GM12873 (cell line): ENCODE measurements at regions not wholly inside any gene's neighbourhood (a gene's known extent, or its start where the extent isn't known, plus 50 kb on each side); places are given as distances from the start of the nearest gene placed in this dataset.

ENCODE experiments used
- TF ChIP-seq, protein P1 (sequence below): IDR thresholded peaks from 2 replicates; pipeline ENCODE4 v1.5.1; 2012; ENCODE audit warnings: low read depth, mild to moderate bottlenecking, moderate library complexity, low read length, control low read depth; ENCODE audit not compliant: insufficient read depth; ENCODE audit errors: missing control alignments

DNA sequence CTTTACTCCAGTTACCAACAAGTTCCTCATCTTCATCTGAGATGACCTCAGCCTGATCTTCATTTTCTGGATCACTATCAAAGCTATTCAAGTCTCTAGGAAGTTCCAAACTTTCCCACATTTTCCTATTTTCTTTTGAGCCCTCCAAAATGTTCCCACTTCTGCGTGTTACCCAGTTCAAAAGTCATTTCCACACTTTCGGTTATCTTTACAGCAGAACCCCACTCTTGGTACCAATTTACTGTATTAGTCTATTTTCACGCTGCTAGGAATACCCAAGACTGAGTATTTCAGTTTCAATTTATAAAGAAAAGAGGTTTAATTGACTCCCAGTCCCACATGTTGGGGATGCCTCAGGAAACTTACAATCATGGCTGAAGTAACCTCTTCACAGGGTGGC, 274.3 kb downstream of the FGF9 start:
- TF ChIP-seq, protein P1, sequence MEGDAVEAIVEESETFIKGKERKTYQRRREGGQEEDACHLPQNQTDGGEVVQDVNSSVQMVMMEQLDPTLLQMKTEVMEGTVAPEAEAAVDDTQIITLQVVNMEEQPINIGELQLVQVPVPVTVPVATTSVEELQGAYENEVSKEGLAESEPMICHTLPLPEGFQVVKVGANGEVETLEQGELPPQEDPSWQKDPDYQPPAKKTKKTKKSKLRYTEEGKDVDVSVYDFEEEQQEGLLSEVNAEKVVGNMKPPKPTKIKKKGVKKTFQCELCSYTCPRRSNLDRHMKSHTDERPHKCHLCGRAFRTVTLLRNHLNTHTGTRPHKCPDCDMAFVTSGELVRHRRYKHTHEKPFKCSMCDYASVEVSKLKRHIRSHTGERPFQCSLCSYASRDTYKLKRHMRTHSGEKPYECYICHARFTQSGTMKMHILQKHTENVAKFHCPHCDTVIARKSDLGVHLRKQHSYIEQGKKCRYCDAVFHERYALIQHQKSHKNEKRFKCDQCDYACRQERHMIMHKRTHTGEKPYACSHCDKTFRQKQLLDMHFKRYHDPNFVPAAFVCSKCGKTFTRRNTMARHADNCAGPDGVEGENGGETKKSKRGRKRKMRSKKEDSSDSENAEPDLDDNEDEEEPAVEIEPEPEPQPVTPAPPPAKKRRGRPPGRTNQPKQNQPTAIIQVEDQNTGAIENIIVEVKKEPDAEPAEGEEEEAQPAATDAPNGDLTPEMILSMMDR, result no peak

DNA sequence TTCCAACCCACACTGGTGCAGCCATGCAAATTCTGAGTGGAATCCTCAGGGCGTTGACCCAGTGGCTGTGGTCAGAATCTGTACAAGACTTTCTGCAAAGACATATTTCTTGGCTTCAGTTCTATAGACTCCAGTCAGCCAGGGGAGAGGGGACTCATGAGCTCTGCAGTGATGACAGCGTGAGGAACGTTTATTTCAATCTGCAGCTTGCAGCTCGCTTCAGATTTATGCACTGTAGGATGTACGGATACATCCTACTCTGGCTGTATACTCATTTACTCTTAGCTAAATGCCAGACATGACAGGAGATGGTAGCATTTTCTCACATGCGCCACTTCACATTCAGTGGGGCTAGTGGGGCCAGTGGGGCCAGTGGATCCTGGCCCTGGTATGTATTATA, 276.1 kb downstream of the FGF9 start:
- TF ChIP-seq, protein P1, result no peak

GRCh38 chr13:21948769-21949474, 278.0 kb downstream of the FGF9 start:
- TF ChIP-seq, protein P1, result no peak

DNA sequence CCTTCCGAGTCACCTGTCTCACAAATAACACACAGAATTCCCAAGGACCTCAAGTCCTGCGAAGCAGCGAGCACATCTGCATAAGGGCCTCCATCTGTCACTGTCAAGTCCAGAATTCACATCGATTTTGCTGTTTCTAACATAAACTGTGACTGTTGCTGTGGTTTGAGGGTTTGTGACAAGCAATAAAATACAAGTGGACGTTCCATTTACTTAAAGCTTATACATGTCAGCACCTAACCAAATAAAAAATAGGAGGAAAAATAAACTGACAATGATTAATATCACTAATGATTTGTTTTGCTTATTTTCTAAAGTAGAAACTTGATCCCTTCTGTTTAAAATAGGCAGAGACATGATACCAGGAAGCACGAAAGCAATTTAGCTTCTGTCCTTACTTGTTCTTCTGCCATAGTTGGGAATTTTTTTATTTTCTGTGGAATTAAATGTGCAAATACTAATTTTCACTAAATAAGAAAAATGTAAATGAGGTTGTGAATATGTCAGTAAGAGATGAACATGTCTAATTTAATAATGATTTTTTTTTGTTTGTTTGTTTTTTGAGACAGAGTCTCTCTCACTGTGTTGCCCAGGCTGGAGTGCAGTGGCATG, 279.1 kb downstream of the FGF9 start:
- TF ChIP-seq, protein P1, result no peak

DNA sequence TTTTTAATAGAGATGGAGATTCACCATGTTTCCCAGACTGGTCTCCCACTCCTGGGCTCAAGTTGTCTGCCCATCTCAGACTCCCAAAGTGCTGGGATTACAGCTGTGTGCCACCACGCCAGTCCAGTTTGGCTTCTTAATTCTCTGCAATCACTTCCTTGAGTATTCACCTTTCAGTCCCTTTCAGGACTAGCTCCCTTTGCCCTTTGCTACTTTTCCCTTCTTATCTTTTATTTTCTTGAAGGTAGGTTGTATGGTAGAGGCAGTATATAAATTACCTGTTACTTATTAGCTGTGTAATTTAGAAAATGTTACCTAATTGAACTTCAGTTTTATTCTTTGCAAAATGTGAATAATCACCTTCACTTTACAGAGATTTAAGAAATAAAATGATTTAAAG, 285.8 kb downstream of the FGF9 start:
- TF ChIP-seq, protein P1, result no peak

DNA sequence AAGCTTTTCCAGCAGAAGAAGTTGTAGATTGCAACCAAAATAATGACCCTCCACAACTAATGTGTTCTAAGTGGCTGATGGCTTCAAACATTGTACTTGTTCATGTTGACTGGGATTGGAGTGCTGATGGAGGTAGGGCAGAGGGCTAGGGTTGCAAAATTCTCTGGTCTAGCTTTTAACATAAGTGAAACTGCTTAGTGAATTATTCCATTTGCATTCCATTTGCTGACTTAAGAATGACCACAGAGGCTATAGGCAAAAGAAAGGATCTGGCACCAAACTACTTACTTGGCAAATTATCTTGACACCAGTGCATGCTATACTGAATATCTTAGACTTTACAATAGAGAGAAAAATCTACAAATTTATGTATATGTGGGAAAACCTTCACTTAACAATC, 287.0 kb downstream of the FGF9 start:
- TF ChIP-seq, protein P1, result no peak

- TF ChIP-seq, protein P1, result no peak
These were observed 289.2 kb downstream of the FGF9 start for GRCh38 chr13:21960108-21960507.
